Panc1 (cell line): ENCODE measurements at regions not wholly inside any gene's neighbourhood (a gene's known extent, or its start where the extent isn't known, plus 50 kb on each side); places are given as distances from the start of the nearest gene placed in this dataset.

Source experiments
- ATAC-seq: fragments of 200-7000 bp; cut with Tn5 transposase; 2 replicates; pipeline ENCODE4 v1.9.1; 2020; ENCODE audit warnings: mild to moderate bottlenecking, moderate library complexity
- BruUV-seq: library from RNA; stranded (reverse); fragments of 400-500 nt; replicated peaks from 2 replicates; lab custom pipeline; 2021; lab: Mats Ljungman, UMichigan
- CTCF ChIA-PET: fragments of 300-600 bp; sonication (Branson Sonifier 250); formaldehyde crosslinking; loops from one replicate; lab custom pipeline; 2022; ENCODE audit warnings: antibody characterized with exemption; lab: Charles Lee
- POLR2A ChIA-PET: fragments of 300-600 bp; sonication (Branson Sonifier 250); formaldehyde crosslinking; loops from one replicate; lab custom pipeline; 2022; ENCODE audit warnings: antibody characterized with exemption; lab: Charles Lee
- DNase-seq: peaks from one replicate; pipeline ENCODE4 v3.0.0-alpha.2; 2010; ENCODE audit warnings: low read depth, low spot score
- H3K27ac ChIP-seq: 2 replicates; pipeline ENCODE4 v1.5.1; 2011; ENCODE audit warnings: mild to moderate bottlenecking, low read length, inconsistent platforms
- H3K27me3 ChIP-seq: fragments of 200-500 bp; sonication (Bioruptor generic); 2 replicates; pipeline ENCODE4 v1.6.0; 2014; ENCODE audit warnings: low read length, inconsistent platforms; ENCODE audit not compliant: control insufficient read depth, insufficient read depth
- H3K36me3 ChIP-seq: fragments of 200-500 bp; sonication (Bioruptor generic); 2 replicates; pipeline ENCODE4 v1.5.1; 2014; ENCODE audit warnings: inconsistent platforms, mild to moderate bottlenecking, low read length, moderate library complexity; ENCODE audit not compliant: control insufficient read depth, insufficient read depth
- H3K4me1 ChIP-seq: 2 replicates; pipeline ENCODE4 v1.5.1; 2011; ENCODE audit warnings: inconsistent platforms, mild to moderate bottlenecking, low read length, moderate library complexity; ENCODE audit not compliant: control insufficient read depth, insufficient read depth
- H3K4me3 ChIP-seq, 2 experiments: 2 replicates each; pipeline ENCODE4 v1.5.1; 2011 to 2012; ENCODE audit warnings: low read depth in 2 of 2, low read length in 2 of 2, mild to moderate bottlenecking in 2 of 2, inconsistent platforms in 1 of 2, moderate library complexity in 1 of 2
- H3K9me3 ChIP-seq: fragments of 200-500 bp; sonication (Bioruptor generic); 2 replicates; pipeline ENCODE4 v1.5.1; 2014; ENCODE audit warnings: low read depth, mild to moderate bottlenecking, inconsistent platforms, low read length, moderate library complexity; ENCODE audit not compliant: control insufficient read depth, insufficient read depth
- CTCF ChIP-seq: fragments of 450-650 bp; IDR thresholded peaks from 2 replicates; pipeline ENCODE4 v1.5.1; 2017; ENCODE audit warnings: mild to moderate bottlenecking
- POLR2AphosphoS5 ChIP-seq: IDR thresholded peaks from 2 replicates; pipeline ENCODE4 v1.6.1; 2012; ENCODE audit warnings: mild to moderate bottlenecking, low read depth, low read length, moderate library complexity
- REST ChIP-seq, 2 experiments: IDR thresholded peaks; 2 replicates each; pipeline ENCODE4 v1.6.1; 2011 to 2012; ENCODE audit warnings: low read depth in 2 of 2, control low read depth in 1 of 2, low read length in 1 of 2, mild to moderate bottlenecking in 1 of 2, moderate library complexity in 1 of 2; ENCODE audit not compliant: insufficient read depth in 1 of 2
- SIN3A ChIP-seq: IDR thresholded peaks from 2 replicates; pipeline ENCODE4 v1.6.1; 2012; ENCODE audit warnings: low read depth, mild to moderate bottlenecking, low read length, moderate library complexity, borderline replicate concordance; ENCODE audit not compliant: insufficient read depth
- TCF7L2 ChIP-seq: IDR thresholded peaks from 2 replicates; pipeline ENCODE4 v1.6.1; 2011; ENCODE audit warnings: mild to moderate bottlenecking, low read depth, low read length, inconsistent platforms
- in situ Hi-C: cut with HindIII; loops from 2 replicates; pipeline ENCODE4 v1.10.0; 2016; ENCODE audit warnings: low sequenced_read_pairs, low pct_unique_long_range_greater_than_20kb
- intact Hi-C: fragments of 100-400 bp; cut with micrococcal nuclease; formaldehyde crosslinking; loops from one replicate; pipeline ENCODE4 v1.10.0; 2022; ENCODE audit not compliant: unreplicated experiment

- intact Hi-C loops = no loop called here
- BruUV-seq = no TSS peak
- POLR2A ChIA-PET = no interaction called here
- in situ Hi-C loops = no loop called here
- no peaks in the 10 kb centered on the region for H3K27me3 ChIP-seq
- no peak for ATAC-seq
- no peak for TF ChIP-seq REST (IDR thresholded peaks at IDR 0.05; ENCODE audit: insufficient read depth in 1 of 2, low read depth in 2 of 2, low read length in 1 of 2)
- TF ChIP-seq SIN3A = no peak
- no peak for TF ChIP-seq POLR2AphosphoS5
- TF ChIP-seq CTCF = no peak
- no peak for TF ChIP-seq TCF7L2
- H3K4me3 ChIP-seq = no peak overlapping the region
- DNase-seq = no peak
- H3K27ac ChIP-seq = no peak overlapping the region
- no peaks in the 10 kb centered on the region for H3K36me3 ChIP-seq
- no peaks in the 10 kb centered on the region for H3K9me3 ChIP-seq
- CTCF ChIA-PET = no interaction called here
- H3K4me1 ChIP-seq = no peaks in the 10 kb centered on the region
These were observed 57.4 kb upstream of the IQSEC1 start for GRCh38 chr3:13130464-13131193.

- H3K9me3 ChIP-seq = no peaks in the 10 kb centered on the region
- intact Hi-C loops (no loop called here), in situ Hi-C loops (no loop called here)
- CTCF ChIA-PET = interaction anchor here (0.6 kb wide), 1 partner anchor 69 kb away, joined by 3 read pairs; no protein-coding TSS in a partner anchor
- H3K4me3 ChIP-seq = no peak overlapping the region
- no peaks in the 10 kb centered on the region for H3K4me1 ChIP-seq
- H3K27me3 ChIP-seq = no peaks in the 10 kb centered on the region
- TF ChIP-seq SIN3A = no peak
- POLR2A ChIA-PET = interaction anchor here (0.7 kb wide), 1 partner anchor 23 kb away, joined by 5 read pairs; no protein-coding TSS in a partner anchor
- no peak overlapping the region for H3K27ac ChIP-seq
- BruUV-seq = no TSS peak
- no peaks in the 10 kb centered on the region for H3K36me3 ChIP-seq
- ATAC-seq (no peak), DNase-seq (no peak)
These were observed 52.1 kb upstream of the IQSEC1 start for GRCh38 chr3:13125092-13126015.
